ENCODE measurements at regions not wholly inside any gene's neighbourhood (a gene's known extent, or its start where the extent isn't known, plus 50 kb on each side); places are given as distances from the start of the nearest gene placed in this dataset.

GRCh38 chr5:176132471-176133288 lies 105.5 kb upstream of the SIMC1 start:
- Histone ChIP-seq H3T11ph (ENCODE audit: low read length) (no peak overlapping the region), H3K9me3 (ENCODE audit: control insufficient read depth, low read depth, low read length) (no peaks in the 10 kb centered on the region), H2BK15ac (ENCODE audit: low read depth, low read length) (no peak overlapping the region), H2AK5ac (ENCODE audit: insufficient read length, low read length) (no peak overlapping the region), H3K14ac (ENCODE audit: insufficient read depth, low read length) (no peak overlapping the region), H2BK20ac (ENCODE audit: low read depth, low read length, poor library complexity, severe bottlenecking) (no peak overlapping the region), H2AFZ (ENCODE audit: low read length) (no peak overlapping the region), H3K4me1 (ENCODE audit: insufficient read depth, low read length) (no peaks in the 10 kb centered on the region; the same call in 1 of the 2 replicates), H3K27ac (ENCODE audit: insufficient read length, low read depth, low read length) (no peak overlapping the region), H3K23ac (ENCODE audit: insufficient read length, low read depth, low read length) (no peak overlapping the region), H2BK5ac (ENCODE audit: insufficient read length, low read length) (no peak overlapping the region), H3K4me2 (ENCODE audit: insufficient read depth, insufficient read length, low read length) (peak overlapping the region; percentile 93), H3K27me3 (ENCODE audit: insufficient read depth, low read length) (peaks cover 5% of the 10 kb centered on the region; the same call in 1 of the 2 replicates), H2BK12ac (ENCODE audit: insufficient read length, low read depth, low read length) (no peak overlapping the region), H2BK120ac (ENCODE audit: low read depth, low read length, poor library complexity, severe bottlenecking) (no peak overlapping the region), H3K4ac (ENCODE audit: low read depth, low read length) (no peak overlapping the region), H3K9ac (ENCODE audit: extremely low read depth, insufficient read length, low read length) (no peak overlapping the region), H3K56ac (ENCODE audit: insufficient read length, low read depth, low read length) (no peak overlapping the region), H4K5ac (ENCODE audit: insufficient read length, low read depth, low read length) (no peak overlapping the region), H4K8ac (replicated peaks; ENCODE audit: insufficient read length, low read depth, low read length) (no peak overlapping the region), H3K79me1 (ENCODE audit: insufficient read depth, low read depth, low read length, poor library complexity, severe bottlenecking) (no peaks in the 10 kb centered on the region), H3K18ac (ENCODE audit: insufficient read length, low read depth, low read length) (no peak overlapping the region), H3K23me2 (ENCODE audit: insufficient read length, low read depth, low read length, poor library complexity, severe bottlenecking) (peaks cover 15% of the 10 kb centered on the region), H4K91ac (ENCODE audit: insufficient read length, low read depth, low read length) (no peak overlapping the region), H3K79me2 (ENCODE audit: insufficient read depth, low read length) (no peaks in the 10 kb centered on the region), H4K20me1 (ENCODE audit: control insufficient read depth, insufficient read depth, insufficient read length) (no peaks in the 10 kb centered on the region)
- no peak for TF ChIP-seq CTCF (conservative IDR thresholded peaks at IDR 0.05)
- Mint-ChIP-seq H3K9me3 (no peaks in the 10 kb centered on the region), H3K27ac (no peak overlapping the region), H3K27me3 (ENCODE audit: low read depth) (peaks cover 25% of the 10 kb centered on the region), H3K4me1 (peaks cover 8 to 19% of the 10 kb centered on the region in 2 experiments), H3K4me3 (peak overlapping the region; percentile 49 to 60; a peak in 4 of 5 replicates), H3K36me3 (ENCODE audit: insufficient read depth in 1 of 3, low read depth in 3 of 3) (no peaks in the 10 kb centered on the region)
- no peak for DNase-seq
- WGBS (ENCODE audit: extremely low coverage, insufficient read length, low lambda C conversion rate) = no CpG with 5 or more reads among the region's 29 CpGs

All from H9 (cell line).